B cell (primary cell): ENCODE measurements at regions not wholly inside any gene's neighbourhood (a gene's known extent, or its start where the extent isn't known, plus 50 kb on each side); places are given as distances from the start of the nearest gene placed in this dataset.

Experiments used
- ATAC-seq: fragments of 200-7000 bp; cut with Tn5 transposase; one replicate; pipeline ENCODE4 v1.10.0; 2021; ENCODE audit warnings: low read depth, mild to moderate bottlenecking, moderate number of reproducible peaks, moderate library complexity
- CTCF ChIA-PET: fragments of 350-600 bp; sonication (Branson Sonifier 250); formaldehyde crosslinking; loops from one replicate; lab custom pipeline; 2021; ENCODE audit warnings: antibody characterized with exemption, inconsistent platforms; lab: Charles Lee
- POLR2A ChIA-PET: fragments of 350-600 bp; sonication (Branson Sonifier 250); formaldehyde crosslinking; loops from one replicate; lab custom pipeline; 2021; ENCODE audit warnings: antibody characterized with exemption; lab: Charles Lee
- DNase-seq: peaks from one replicate; pipeline ENCODE4 v3.0.0; 2013
- H2AFZ ChIP-seq: 2 replicates; pipeline ENCODE4 v1.6.1; 2012; ENCODE audit warnings: mild to moderate bottlenecking, low read depth, low read length; ENCODE audit not compliant: insufficient read depth, poor library complexity, severe bottlenecking
- H3K27ac ChIP-seq, 2 donors: 1 replicate in 1 of 2; 2 replicates in 1 of 2; pipeline ENCODE4 v1.5.1; 2012 to 2013; ENCODE audit warnings: low read length in 2 of 2, mild to moderate bottlenecking in 2 of 2, moderate library complexity in 1 of 2
- H3K27me3 ChIP-seq, 4 experiments: fragments of 200-600 bp in 1 of 4; sonication (generic) in 1 of 4; replicated peaks in 1 of 4; 1 replicate in 2 of 4; 2 replicates in 2 of 4; pipeline versions ENCODE4 v1.6.1 to v1.7.0; 2013 to 2016; ENCODE audit warnings: low read length in 3 of 4, mild to moderate bottlenecking in 2 of 4, mixed read lengths in 1 of 4, moderate library complexity in 1 of 4; ENCODE audit not compliant: insufficient read depth in 4 of 4, control insufficient read depth in 3 of 4; ENCODE audit errors: control extremely low read depth in 1 of 4
- H3K36me3 ChIP-seq, 2 experiments: replicated peaks in 1 of 2; 1 replicate in 1 of 2; 2 replicates in 1 of 2; pipeline versions ENCODE4 v1.6.1 to v1.7.1; 2013; ENCODE audit warnings: low read length in 1 of 2; ENCODE audit not compliant: insufficient read depth in 2 of 2, control insufficient read depth in 1 of 2; ENCODE audit errors: control extremely low read depth in 1 of 2, extremely low read depth in 1 of 2
- H3K4me1 ChIP-seq, 2 donors: fragments of 200-600 bp in 1 of 2; sonication (generic) in 1 of 2; 1 replicate in 1 of 2; 2 replicates in 1 of 2; pipeline versions ENCODE4 v1.5.1 to v1.6.1; 2013 to 2017; ENCODE audit warnings: low read length in 2 of 2; ENCODE audit not compliant: control insufficient read depth in 2 of 2, insufficient read depth in 2 of 2
- H3K4me2 ChIP-seq: replicated peaks from 2 replicates; pipeline ENCODE3; 2012; ENCODE audit warnings: mild to moderate bottlenecking, low read depth, low read length; ENCODE audit not compliant: poor library complexity, severe bottlenecking
- H3K4me3 ChIP-seq, 5 experiments: fragments of 200-600 bp in 1 of 5; sonication (generic) in 1 of 5; 1 replicate in 3 of 5; 2 replicates in 2 of 5; pipeline versions ENCODE4 v1.5.1 to v1.7.0; 2011 to 2016; ENCODE audit warnings: low read length in 4 of 5, mild to moderate bottlenecking in 4 of 5, low read depth in 2 of 5, control low read depth in 1 of 5, moderate library complexity in 1 of 5; ENCODE audit not compliant: insufficient read depth in 1 of 5; ENCODE audit errors: control extremely low read depth in 1 of 5, extremely low read depth in 1 of 5
- H3K79me2 ChIP-seq: fragments of 200-600 bp; sonication (generic); one replicate; pipeline ENCODE4 v1.6.0; 2016; ENCODE audit warnings: low read length; ENCODE audit not compliant: control insufficient read depth, insufficient read depth
- H3K9ac ChIP-seq: fragments of 200-600 bp; sonication (generic); 2 replicates; pipeline ENCODE4 v1.6.1; 2017; ENCODE audit warnings: mild to moderate bottlenecking, low read length, moderate library complexity
- H3K9me3 ChIP-seq, 3 donors: one replicate each; pipeline versions ENCODE4 v1.6.1 to v1.7.1; 2013; ENCODE audit warnings: low read length in 2 of 3; ENCODE audit not compliant: control insufficient read depth in 2 of 3, insufficient read depth in 1 of 3; ENCODE audit errors: control extremely low read depth in 1 of 3
- H4K20me1 ChIP-seq: 2 replicates; pipeline ENCODE4 v1.6.0; 2012; ENCODE audit warnings: mild to moderate bottlenecking, low read length; ENCODE audit not compliant: insufficient read depth, control insufficient read depth, poor library complexity, severe bottlenecking
- H3K27ac Mint-ChIP-seq: one replicate; pipeline ENCODE4 v1.8.0; 2021; ENCODE audit warnings: mixed read lengths
- H3K27me3 Mint-ChIP-seq: one replicate; pipeline ENCODE4 v1.8.0; 2021; ENCODE audit warnings: mixed read lengths
- H3K4me1 Mint-ChIP-seq: one replicate; pipeline ENCODE4 v1.8.0; 2021; ENCODE audit warnings: mixed read lengths
- H3K4me3 Mint-ChIP-seq: one replicate; pipeline ENCODE4 v1.8.0; 2021; ENCODE audit warnings: mixed read lengths
- H3K9me3 Mint-ChIP-seq: one replicate; pipeline ENCODE4 v1.8.0; 2022; ENCODE audit warnings: mixed read lengths; ENCODE audit not compliant: insufficient read depth
- EZH2 ChIP-seq: IDR thresholded peaks from 2 replicates; pipeline ENCODE4 v1.6.1; 2012; ENCODE audit warnings: borderline replicate concordance, low read depth, mild to moderate bottlenecking, moderate library complexity, low read length; ENCODE audit not compliant: insufficient read depth, poor library complexity, severe bottlenecking
- WGBS: methylation state at CpG from one replicate; pipeline ENCODE4 v1.1.5; 2013; ENCODE audit warnings: missing lambda C conversion rate; ENCODE audit not compliant: insufficient coverage; 5-methylcytosine and 5-hydroxymethylcytosine counted together
- intact Hi-C: fragments of 100-400 bp; cut with micrococcal nuclease; formaldehyde crosslinking; loops from one replicate; pipeline ENCODE4 v1.10.0; 2022
- TF ChIP-seq, protein P1 (sequence below): fragments of 200-600 bp; IDR thresholded peaks from one replicate; pipeline ENCODE4 v1.8.0; 2022; ENCODE audit warnings: antibody characterized with exemption, mild to moderate bottlenecking

DNA sequence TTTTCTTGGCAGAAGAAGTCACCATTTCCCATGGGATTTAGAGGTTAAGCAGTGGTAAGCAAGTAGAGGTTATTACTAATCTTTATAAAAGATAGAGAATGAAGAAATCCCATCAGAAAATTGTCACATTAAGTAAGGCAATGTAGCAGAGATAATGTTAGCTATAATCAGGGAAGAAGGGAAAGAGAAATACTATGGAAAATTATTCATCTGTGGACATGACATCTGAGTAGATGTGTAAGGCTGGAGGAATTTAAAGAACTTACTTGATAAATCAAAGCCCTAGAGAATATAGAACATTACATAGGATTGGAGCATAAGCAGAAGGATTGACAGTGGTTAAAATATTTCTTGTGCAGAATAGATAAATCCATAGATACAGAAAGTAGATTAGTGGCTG is 553.1 kb upstream of the CBLB start:
- CTCF ChIA-PET: no interaction called here
- TF ChIP-seq, protein P1, sequence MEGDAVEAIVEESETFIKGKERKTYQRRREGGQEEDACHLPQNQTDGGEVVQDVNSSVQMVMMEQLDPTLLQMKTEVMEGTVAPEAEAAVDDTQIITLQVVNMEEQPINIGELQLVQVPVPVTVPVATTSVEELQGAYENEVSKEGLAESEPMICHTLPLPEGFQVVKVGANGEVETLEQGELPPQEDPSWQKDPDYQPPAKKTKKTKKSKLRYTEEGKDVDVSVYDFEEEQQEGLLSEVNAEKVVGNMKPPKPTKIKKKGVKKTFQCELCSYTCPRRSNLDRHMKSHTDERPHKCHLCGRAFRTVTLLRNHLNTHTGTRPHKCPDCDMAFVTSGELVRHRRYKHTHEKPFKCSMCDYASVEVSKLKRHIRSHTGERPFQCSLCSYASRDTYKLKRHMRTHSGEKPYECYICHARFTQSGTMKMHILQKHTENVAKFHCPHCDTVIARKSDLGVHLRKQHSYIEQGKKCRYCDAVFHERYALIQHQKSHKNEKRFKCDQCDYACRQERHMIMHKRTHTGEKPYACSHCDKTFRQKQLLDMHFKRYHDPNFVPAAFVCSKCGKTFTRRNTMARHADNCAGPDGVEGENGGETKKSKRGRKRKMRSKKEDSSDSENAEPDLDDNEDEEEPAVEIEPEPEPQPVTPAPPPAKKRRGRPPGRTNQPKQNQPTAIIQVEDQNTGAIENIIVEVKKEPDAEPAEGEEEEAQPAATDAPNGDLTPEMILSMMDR: no peak
- TF ChIP-seq EZH2: no peak
- Histone ChIP-seq H3K27ac (no peak overlapping the region), H2AFZ (no peak overlapping the region), H3K4me1 (peaks cover 11 to 45% of the 10 kb centered on the region in 2 donors), H4K20me1 (no peaks in the 10 kb centered on the region), H3K79me2 (no peaks in the 10 kb centered on the region), H3K9ac (no peak overlapping the region), H3K4me3 (no peak overlapping the region), H3K9me3 (peaks cover 0 to 4% (median 1%) of the 10 kb centered on the region in 3 donors), H3K36me3 (no peaks in the 10 kb centered on the region), H3K4me2 (no peak overlapping the region), H3K27me3 (no peaks in the 10 kb centered on the region)
- no peak overlapping the region for H3K4me3 Mint-ChIP-seq
- H3K27me3 Mint-ChIP-seq: no peaks in the 10 kb centered on the region
- no peak overlapping the region for H3K27ac Mint-ChIP-seq
- ATAC-seq: no peak
- peaks cover 52% of the 10 kb centered on the region for H3K4me1 Mint-ChIP-seq
- intact Hi-C loops: loop anchor here (5.0 kb wide), 1 partner anchor 35 kb away; no protein-coding TSS in a partner anchor
- DNase-seq: no peak
- H3K9me3 Mint-ChIP-seq: no peaks in the 10 kb centered on the region
- POLR2A ChIA-PET: no interaction called here

DNA sequence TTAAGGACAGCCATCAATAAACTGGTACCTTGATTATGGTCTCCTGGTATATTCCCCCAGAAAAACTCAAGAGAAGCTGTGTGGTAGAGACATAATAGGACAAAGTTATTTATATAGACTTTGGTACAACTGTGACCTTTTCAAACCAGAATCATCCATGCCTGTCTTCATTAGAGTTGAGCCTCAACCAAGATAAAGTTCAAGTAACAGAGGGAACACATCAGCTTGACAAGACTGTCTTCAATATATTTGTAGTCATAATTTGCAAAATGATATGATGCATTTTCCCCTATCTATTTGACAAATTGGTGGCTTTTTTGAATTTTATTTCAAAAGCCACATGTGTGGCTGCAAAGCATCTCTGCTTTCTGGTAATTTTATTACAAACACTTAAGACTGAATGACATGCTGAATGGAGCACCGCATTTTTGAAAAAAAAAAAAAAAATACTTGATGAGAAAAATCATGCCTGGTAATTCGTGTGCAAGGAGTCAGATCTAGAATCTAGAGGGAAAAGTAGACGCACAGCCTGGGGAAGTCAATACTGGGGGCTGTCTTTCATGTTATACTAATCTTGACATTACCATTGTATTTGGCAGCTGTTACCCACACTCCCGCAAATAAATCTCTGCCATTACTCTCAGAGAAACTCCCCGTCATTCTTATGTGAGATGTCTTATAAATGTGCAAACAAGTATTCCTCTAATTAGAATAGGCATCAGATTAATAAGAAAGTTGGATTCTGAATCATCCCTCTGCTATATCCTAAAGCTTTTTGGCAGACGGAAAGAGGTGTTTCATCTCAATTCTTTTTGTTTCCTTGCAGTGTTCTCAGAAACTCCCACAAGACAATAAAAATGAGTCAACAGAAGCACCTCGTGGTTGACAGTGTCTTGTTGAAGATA is 554.8 kb upstream of the CBLB start:
- POLR2A ChIA-PET: no interaction called here
- no peaks in the 10 kb centered on the region for H3K27me3 ChIP-seq
- ATAC-seq: peak; percentile 24

More for the DNA sequence above, 554.8 kb upstream of the CBLB start:
- Histone ChIP-seq H3K79me2 (no peaks in the 10 kb centered on the region), H3K4me3 (no peak overlapping the region), H3K4me1 (peaks cover 11 to 45% of the 10 kb centered on the region in 2 donors), H2AFZ (no peak overlapping the region), H3K27ac (no peak overlapping the region), H3K9me3 (peaks cover 0 to 3% (median 1%) of the 10 kb centered on the region in 3 donors), H4K20me1 (no peaks in the 10 kb centered on the region), H3K4me2 (no peak overlapping the region), H3K36me3 (no peaks in the 10 kb centered on the region), H3K9ac (no peak overlapping the region)
- intact Hi-C loops: loop anchor here (5.0 kb wide), 1 partner anchor 34 kb away; no protein-coding TSS in a partner anchor
- H3K4me1 Mint-ChIP-seq: peaks cover 52% of the 10 kb centered on the region
- no CpG with 5 or more reads among the region's 7 CpGs for WGBS
- no peak overlapping the region for H3K27ac Mint-ChIP-seq
- CTCF ChIA-PET: interaction anchor here (0.8 to 0.9 kb wide), 3 partner anchors 10 to 24 kb away, joined by 3 read pairs; no protein-coding TSS in a partner anchor
- DNase-seq: no peak
- peak overlapping the region; percentile 6 for H3K4me3 Mint-ChIP-seq
- no peaks in the 10 kb centered on the region for H3K9me3 Mint-ChIP-seq
- TF ChIP-seq, protein P1: no peak
- TF ChIP-seq EZH2: no peak
- no peaks in the 10 kb centered on the region for H3K27me3 Mint-ChIP-seq
